NCI-H524 treated with DMSO at 0.1 percent for 48 hours (cell line): ENCODE measurements at regions not wholly inside any gene's neighbourhood (a gene's known extent, or its start where the extent isn't known, plus 50 kb on each side); places are given as distances from the start of the nearest gene placed in this dataset.

Experiments used
- DNase-seq: peaks from one replicate; lab custom pipeline; 2025; lab: John Stamatoyannopoulos, UW

- no peak for DNase-seq
These were observed 650.7 kb upstream of the GALNTL6 start for GRCh38 chr4:171162478-171162877.

- DNase-seq = no peak
These were observed 655.6 kb upstream of the GALNTL6 start for GRCh38 chr4:171157462-171158082.

GRCh38 chr4:171142639-171143038, 670.6 kb upstream of the GALNTL6 start:
- no peak for DNase-seq

- DNase-seq = no peak
These were observed 671.2 kb upstream of the GALNTL6 start for GRCh38 chr4:171142045-171142444.

- no peak for DNase-seq
These were observed 682.9 kb upstream of the GALNTL6 start for GRCh38 chr4:171130256-171130801.

GRCh38 chr4:171118091-171118490, 695.1 kb upstream of the GALNTL6 start:
- DNase-seq = no peak

- DNase-seq = no peak
These were observed 695.7 kb upstream of the GALNTL6 start for GRCh38 chr4:171117457-171117856.

GRCh38 chr4:171101845-171102244, 711.4 kb upstream of the GALNTL6 start:
- DNase-seq = no peak

- no peak for DNase-seq
These were observed 726.1 kb upstream of the GALNTL6 start for GRCh38 chr4:171087089-171087488.

GRCh38 chr4:171067422-171067821, 745.8 kb upstream of the GALNTL6 start:
- DNase-seq = no peak

- DNase-seq = no peak
These were observed 763.8 kb upstream of the GALNTL6 start for GRCh38 chr4:171049380-171049779.

- DNase-seq = no peak
These were observed 770.1 kb upstream of the GALNTL6 start for GRCh38 chr4:171042989-171043524.

GRCh38 chr4:171035909-171036308, 777.3 kb upstream of the GALNTL6 start:
- no peak for DNase-seq

- DNase-seq = no peak
These were observed 781.9 kb upstream of the GALNTL6 start for GRCh38 chr4:171031338-171031737.

GRCh38 chr4:171025776-171026175, 787.4 kb upstream of the GALNTL6 start:
- DNase-seq = no peak

- no peak for DNase-seq
These were observed 787.9 kb upstream of the GALNTL6 start for GRCh38 chr4:171025343-171025742.

GRCh38 chr4:171024720-171025303, 788.4 kb upstream of the GALNTL6 start:
- DNase-seq = no peak

- no peak for DNase-seq
These were observed 790.4 kb upstream of the GALNTL6 start for GRCh38 chr4:171022824-171023230.

- no peak for DNase-seq
These were observed 795.6 kb upstream of the GALNTL6 start for GRCh38 chr4:171017593-171017992.

- DNase-seq = no peak
These were observed 797.1 kb upstream of the GALNTL6 start for GRCh38 chr4:171016145-171016544.

GRCh38 chr4:171015441-171015840, 797.8 kb upstream of the GALNTL6 start:
- DNase-seq = no peak

GRCh38 chr4:171007618-171008390, 805.4 kb upstream of the GALNTL6 start:
- no peak for DNase-seq

GRCh38 chr4:171002246-171002645, 811.0 kb upstream of the GALNTL6 start:
- DNase-seq = no peak
